ENCODE measurements at regions not wholly inside any gene's neighbourhood (a gene's known extent, or its start where the extent isn't known, plus 50 kb on each side); places are given as distances from the start of the nearest gene placed in this dataset.

DNA sequence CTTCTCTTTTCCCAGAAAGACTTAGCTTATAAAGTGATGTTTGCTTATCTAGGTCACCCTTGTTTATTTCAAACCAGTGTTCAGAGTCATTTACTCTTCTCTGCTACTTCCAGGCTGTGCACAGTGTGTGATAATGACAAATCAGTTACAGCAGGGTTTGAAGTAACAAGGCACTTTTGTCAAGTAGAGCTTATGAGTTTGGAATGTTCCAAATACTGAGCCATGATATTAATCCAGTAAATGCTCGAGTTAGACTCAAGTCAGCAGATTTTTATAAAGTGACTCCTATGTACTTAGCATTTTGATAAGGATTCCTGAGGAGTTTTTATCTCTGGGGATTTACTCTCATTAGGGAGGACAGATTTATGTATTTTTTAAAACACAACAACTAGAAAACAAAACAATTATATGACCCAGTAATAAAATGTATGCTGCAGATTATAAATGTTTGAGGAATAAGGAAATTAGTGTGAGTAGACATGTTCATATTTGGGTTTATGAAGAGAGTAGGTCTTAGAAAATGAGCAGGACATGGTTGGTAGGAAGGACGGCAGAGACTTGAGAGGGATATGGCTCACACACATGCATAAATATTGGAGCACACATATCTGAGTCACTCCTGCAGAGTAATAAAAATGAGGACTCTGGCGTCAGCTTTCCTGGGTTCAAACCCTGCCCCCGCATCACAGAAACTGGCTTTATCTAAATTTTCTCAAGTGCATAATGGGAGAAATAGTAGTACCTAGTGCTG is 271.2 kb downstream of the FBXO8 start:
- TF ChIP-seq, protein P1, sequence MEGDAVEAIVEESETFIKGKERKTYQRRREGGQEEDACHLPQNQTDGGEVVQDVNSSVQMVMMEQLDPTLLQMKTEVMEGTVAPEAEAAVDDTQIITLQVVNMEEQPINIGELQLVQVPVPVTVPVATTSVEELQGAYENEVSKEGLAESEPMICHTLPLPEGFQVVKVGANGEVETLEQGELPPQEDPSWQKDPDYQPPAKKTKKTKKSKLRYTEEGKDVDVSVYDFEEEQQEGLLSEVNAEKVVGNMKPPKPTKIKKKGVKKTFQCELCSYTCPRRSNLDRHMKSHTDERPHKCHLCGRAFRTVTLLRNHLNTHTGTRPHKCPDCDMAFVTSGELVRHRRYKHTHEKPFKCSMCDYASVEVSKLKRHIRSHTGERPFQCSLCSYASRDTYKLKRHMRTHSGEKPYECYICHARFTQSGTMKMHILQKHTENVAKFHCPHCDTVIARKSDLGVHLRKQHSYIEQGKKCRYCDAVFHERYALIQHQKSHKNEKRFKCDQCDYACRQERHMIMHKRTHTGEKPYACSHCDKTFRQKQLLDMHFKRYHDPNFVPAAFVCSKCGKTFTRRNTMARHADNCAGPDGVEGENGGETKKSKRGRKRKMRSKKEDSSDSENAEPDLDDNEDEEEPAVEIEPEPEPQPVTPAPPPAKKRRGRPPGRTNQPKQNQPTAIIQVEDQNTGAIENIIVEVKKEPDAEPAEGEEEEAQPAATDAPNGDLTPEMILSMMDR (IDR thresholded peaks at IDR 0.05): no peak
- TF ChIP-seq ZFX (IDR thresholded peaks at IDR 0.05; ENCODE audit: borderline replicate concordance): no peak

All from 22Rv1 (cell line).